Activated CD8-positive, alpha-beta memory T cell treated with anti-CD3 and anti-CD28 coated beads, Interleukin-2, amount 50 U/mL, for 4 hours (primary cell): ENCODE measurements at regions not wholly inside any gene's neighbourhood (a gene's known extent, or its start where the extent isn't known, plus 50 kb on each side); places are given as distances from the start of the nearest gene placed in this dataset.

Experiments
- DNase-seq: peaks from one replicate; pipeline ENCODE4 v3.0.0-alpha.2; 2020

- no peak for DNase-seq
Measured at GRCh38 chr7:22909917-22910316, 87.3 kb upstream of the TOMM7 start.

GRCh38 chr7:22907805-22908204, 85.2 kb upstream of the TOMM7 start:
- DNase-seq, result no peak

- no peak for DNase-seq
Measured at GRCh38 chr7:22900784-22901183, 78.1 kb upstream of the TOMM7 start.

GRCh38 chr7:22900101-22900500, 77.5 kb upstream of the TOMM7 start:
- DNase-seq, result no peak

GRCh38 chr7:22896917-22897316, 74.3 kb upstream of the TOMM7 start:
- DNase-seq, result no peak

- no peak for DNase-seq
Measured at GRCh38 chr7:22895828-22896165, 73.1 kb upstream of the TOMM7 start.

- no peak for DNase-seq
Measured at GRCh38 chr7:22895140-22895827, 72.6 kb upstream of the TOMM7 start.

- no peak for DNase-seq
Measured at GRCh38 chr7:22894546-22894945, 71.9 kb upstream of the TOMM7 start.

- no peak for DNase-seq
Measured at GRCh38 chr7:22890773-22891172, 68.1 kb upstream of the TOMM7 start.

GRCh38 chr7:22885797-22886261, 63.2 kb upstream of the TOMM7 start:
- peak; percentile 18 for DNase-seq

GRCh38 chr7:22884911-22885788, 62.5 kb upstream of the TOMM7 start:
- DNase-seq, result no peak

- DNase-seq, result no peak
Measured at GRCh38 chr7:22882106-22882505, 59.5 kb upstream of the TOMM7 start.

- no peak for DNase-seq
Measured at GRCh38 chr7:22879709-22880306, 57.2 kb upstream of the TOMM7 start.

- no peak for DNase-seq
Measured at GRCh38 chr7:22879280-22879679, 56.6 kb upstream of the TOMM7 start.

- DNase-seq, result no peak
Measured at GRCh38 chr7:22876986-22877729, 54.5 kb upstream of the TOMM7 start.

- DNase-seq, result no peak
Measured at GRCh38 chr7:22875470-22875869, 52.8 kb upstream of the TOMM7 start.

- no peak for DNase-seq
Measured at GRCh38 chr7:22874904-22875303, 52.3 kb upstream of the TOMM7 start.
